Renal cortical epithelial cell (primary cell): ENCODE measurements at regions not wholly inside any gene's neighbourhood (a gene's known extent, or its start where the extent isn't known, plus 50 kb on each side); places are given as distances from the start of the nearest gene placed in this dataset.

Experiments
- DNase-seq: peaks from one replicate; pipeline ENCODE4 v3.0.0-alpha.2; 2011; ENCODE audit warnings: low read depth

- no peak for DNase-seq
These were observed 291.1 kb upstream of the IRX3 start for GRCh38 chr16:54577651-54578128.

DNA sequence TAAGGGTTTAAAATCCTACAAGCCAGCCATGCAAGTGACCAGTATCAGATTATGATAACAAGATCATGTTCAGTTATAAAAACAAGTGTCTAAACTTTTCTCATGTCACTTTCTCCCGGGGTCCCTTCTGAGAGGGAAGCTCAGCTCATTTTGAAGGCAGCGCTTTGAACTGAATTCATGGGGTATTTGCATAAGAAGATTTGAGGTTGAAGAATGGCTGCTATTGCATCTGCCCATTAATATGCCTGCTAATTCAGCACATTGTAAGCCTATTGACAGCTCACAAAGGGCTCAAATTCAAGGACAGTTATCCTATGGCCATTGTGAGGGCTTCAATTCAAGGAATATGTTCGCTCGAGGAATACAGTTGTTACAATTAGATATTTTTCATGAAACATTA is 290.2 kb upstream of the IRX3 start:
- DNase-seq: no peak

DNA sequence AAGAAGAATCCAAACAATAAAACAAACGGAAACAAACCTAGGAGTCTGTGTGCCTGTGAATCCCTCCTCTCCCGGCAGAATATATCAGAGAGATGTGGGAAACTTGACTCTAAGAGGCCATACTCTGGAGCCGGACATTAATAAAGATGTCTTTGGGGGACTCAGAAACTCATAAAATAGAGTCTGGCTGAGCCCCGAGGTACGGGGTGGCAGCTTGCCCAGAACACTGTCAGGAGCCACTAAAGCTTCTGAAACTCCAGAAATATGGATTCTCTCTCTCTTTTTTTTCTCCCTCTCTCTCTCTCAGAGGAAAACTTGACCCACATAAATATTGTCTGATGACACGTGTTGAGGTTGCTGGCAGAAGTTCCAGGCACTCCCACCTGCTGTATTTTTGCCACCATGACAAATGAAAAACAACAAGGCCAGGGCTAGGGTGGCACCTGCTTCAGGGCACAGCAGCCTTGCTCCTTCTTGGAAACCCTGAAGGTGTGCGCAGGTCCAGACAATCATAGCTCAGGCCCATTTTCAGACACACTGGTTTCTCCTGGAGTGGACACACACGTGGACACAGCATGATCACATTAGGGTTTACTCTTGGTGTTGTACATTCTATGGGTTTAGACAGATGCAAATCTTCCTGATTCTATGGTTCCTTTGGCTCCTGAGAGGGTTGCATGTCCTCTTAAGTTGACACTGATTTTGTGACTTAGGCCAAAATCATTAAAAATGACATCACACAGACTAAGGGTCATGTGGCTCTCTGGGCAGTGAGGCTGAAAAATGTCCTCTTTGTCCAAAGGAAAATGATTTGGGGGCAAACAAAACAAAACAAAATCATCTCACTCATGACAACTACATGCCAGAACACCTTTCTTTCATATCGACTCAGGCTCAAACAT is 282.6 kb upstream of the IRX3 start:
- no peak for DNase-seq

DNA sequence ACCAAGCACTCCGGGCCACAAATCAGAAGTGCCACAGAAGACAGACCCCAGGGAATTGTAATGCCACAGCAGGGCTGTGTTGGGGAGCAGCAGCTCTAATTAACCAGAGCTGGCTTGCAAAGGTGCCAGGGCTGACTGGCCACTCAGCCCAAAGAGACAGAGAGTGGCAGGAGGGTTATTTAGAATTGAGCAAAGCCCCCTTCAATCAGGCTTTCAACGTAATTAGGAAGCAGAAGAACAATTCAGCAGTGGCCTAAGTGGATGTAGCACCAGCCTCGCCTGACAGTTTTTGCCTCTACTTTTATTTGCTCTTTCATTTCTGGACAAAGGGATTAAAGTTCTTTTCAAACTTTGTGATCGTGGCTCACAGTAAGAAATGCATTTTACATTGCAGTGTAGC is 278.3 kb upstream of the IRX3 start:
- no peak for DNase-seq

- DNase-seq: no peak
These were observed 268.0 kb upstream of the IRX3 start for GRCh38 chr16:54554581-54554980.

GRCh38 chr16:54548281-54548680 is 261.7 kb upstream of the IRX3 start:
- no peak for DNase-seq

- DNase-seq: no peak
These were observed 260.5 kb upstream of the IRX3 start for GRCh38 chr16:54547052-54547451.

- DNase-seq: no peak
These were observed 259.9 kb upstream of the IRX3 start for GRCh38 chr16:54546521-54546920.

DNA sequence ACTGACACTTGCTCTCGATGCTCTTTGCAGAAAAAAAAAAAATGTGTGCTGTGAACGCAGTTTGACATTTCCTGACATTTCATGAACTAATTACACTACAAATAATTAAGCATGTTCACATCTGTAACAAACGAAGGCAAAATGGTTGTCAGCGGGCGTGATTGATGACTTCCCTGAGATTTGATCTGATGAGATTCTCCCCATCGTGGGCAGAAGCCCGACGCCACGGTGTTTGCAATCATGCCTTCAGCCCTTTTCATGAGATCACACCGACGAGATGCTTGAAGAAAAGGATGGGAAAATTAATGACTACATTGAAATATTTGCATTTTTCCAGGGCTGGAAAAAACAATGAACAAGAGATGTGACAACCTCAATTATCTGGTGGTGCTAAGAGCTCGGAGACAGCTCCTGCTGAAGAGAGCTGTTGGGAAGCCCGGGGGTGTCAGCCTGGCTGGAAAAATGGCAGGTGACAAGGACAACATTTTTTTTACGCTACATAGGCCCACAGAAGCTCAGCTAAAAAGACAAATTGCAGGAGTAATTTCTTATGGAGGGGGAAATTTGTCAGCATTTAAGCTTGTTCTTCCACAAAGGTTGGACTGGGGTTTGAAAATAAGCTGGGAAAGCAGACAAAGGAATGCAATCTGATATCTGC is 259.4 kb upstream of the IRX3 start:
- DNase-seq: no peak

DNA sequence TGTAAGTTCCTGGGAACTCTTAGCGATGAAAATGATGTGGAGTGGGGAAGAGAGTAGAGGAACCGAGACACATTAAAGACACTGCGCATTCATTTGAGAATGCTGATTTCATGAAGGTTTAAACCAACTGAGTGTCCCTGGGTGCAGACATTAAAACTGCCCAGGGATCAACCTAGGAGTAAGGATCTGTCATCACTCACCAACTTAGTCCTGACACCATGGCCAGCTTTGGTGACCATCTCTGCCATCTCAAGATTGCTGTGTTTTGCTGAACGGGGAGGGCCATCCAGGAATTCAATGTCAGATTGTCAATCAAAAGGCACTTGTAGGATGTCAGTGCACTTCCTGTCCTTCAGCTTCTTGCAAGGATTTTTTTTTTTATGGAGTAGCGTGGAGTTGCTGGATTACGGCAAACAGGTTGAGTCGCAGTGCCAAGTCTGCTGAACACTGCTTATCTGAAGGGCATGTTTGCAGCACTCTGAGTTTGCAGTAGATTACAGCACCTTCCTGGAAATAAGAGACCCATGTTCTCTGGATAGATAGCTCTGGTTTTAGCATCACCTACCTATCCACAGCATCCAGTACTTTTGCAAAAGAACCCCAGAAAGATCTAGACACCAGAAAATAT is 258.1 kb upstream of the IRX3 start:
- DNase-seq: no peak

- no peak for DNase-seq
These were observed 256.4 kb upstream of the IRX3 start for GRCh38 chr16:54542805-54543505.

DNA sequence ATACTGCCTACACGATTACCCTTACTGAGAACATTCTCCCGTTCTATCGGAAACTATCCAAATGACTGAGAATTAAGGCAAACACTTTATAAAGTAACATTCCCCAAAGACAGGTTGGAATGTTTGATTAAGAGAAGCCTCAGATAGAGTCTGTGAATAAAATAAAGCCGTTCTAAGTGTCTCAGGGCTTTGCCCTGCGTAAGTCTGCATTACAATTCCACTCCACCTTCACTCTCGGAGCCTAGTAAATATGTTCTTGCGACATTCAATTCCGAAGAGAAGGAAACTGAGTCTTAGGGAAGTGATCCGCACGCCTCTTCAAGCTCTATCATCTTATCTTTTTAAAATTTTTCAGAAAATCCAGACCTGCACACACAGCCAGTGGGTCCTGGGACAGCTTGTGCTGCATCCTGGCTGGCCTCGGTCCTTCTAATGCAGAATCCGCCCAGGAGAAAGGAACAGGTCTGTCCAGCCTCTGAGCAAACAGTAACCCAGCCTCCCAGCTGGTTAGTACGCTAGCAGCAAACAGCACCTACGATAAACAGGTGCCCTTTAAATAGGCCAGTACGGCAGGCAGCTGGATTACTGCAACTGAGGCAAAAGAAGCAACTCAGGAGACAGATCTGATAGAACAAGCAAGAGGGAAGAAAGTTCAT is 254.1 kb upstream of the IRX3 start:
- DNase-seq: no peak

GRCh38 chr16:54538276-54538675 is 251.7 kb upstream of the IRX3 start:
- DNase-seq: no peak

GRCh38 chr16:54533856-54534490 is 247.4 kb upstream of the IRX3 start:
- DNase-seq: no peak

DNA sequence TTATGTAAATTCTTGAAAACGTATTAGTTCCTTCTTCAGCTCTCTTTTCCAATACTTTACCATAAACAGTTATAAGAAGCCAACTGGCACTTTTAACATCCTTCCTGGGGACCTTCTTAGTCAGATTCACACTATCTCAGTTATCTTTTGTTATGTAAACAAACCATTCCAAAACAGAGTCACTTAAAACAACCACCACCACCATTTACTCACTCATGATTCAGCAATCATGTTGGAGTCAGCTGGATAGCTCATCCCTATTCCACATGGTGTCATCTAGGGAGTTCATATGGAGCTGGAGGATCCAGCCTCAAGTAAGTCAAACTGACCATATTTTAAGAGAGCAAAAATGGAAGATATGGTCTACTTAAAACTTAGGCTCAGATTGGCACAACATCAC is 240.3 kb upstream of the IRX3 start:
- no peak for DNase-seq

- DNase-seq: no peak
These were observed 239.5 kb upstream of the IRX3 start for GRCh38 chr16:54526087-54526486.

DNA sequence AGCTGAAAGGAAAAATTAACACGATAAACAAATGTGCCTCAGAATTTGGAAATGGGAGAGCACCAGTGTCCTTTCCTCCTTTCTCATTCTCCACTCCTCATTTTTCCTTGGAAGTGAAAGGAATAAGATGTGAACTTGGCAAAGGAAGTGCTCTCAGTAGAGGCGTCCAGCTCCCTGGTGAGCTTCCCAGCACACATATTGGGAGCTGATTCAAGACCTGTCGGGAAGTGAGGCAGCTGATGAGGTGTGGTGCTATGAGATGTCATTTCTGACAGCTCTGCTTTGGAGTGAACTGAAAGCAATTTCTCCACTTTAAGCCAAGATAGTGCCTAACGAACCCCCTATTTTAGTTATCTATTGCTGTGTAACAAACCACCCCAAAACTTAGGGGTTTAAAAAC is 238.5 kb upstream of the IRX3 start:
- DNase-seq: no peak

- DNase-seq: no peak
These were observed 236.0 kb upstream of the IRX3 start for GRCh38 chr16:54522584-54522983.

GRCh38 chr16:54521327-54521726 is 234.7 kb upstream of the IRX3 start:
- no peak for DNase-seq

- DNase-seq: no peak
These were observed 232.6 kb upstream of the IRX3 start for GRCh38 chr16:54519161-54519695.

- DNase-seq: no peak
These were observed 230.6 kb upstream of the IRX3 start for GRCh38 chr16:54517181-54517580.
